ENCODE measurements at regions not wholly inside any gene's neighbourhood (a gene's known extent, or its start where the extent isn't known, plus 50 kb on each side); places are given as distances from the start of the nearest gene placed in this dataset.

DNA sequence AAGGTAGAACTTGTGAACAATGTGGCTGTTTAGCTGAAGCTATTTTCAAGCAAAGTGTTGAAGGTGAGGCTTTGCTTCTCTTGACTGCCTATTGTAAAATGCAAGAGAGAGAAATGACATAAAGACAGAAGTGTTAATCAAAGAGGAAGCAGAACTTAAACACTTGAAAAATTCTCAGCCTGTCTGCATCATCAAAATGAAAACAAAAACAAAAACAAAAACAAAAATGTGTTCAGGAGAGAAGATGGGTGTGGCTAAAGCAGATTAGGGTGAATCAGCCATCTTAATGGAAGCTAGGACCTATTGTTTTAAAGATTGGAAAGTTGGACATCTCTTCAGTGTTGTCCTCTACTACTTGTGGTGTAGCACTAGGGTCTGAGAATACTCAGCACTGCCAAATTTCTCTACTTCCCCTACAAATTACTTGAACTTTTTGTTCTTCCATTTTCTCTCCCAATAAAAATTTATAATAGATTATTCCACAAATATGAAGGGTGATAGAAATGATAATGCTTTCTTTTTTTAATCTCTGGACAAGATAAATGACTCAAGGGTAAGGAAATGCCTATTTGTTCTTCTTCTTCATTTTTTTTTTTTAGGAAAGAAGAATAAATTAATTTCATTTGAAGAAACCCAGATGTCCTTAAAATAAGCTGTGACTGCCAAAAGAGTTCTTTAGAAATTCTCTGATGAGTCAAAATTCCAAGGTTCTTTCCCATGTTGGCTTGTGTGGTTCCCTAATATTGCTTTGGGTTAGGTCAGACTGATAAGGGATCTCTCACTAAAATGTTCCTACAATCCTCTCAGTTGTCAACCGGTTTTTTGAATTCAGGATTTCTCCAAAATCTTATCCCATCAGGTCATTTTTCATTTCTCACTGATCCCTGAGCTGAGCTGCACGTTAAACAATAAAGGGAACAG is 571.2 kb upstream of the ZEB2 start:
- Mint-ChIP-seq H3K27ac (peak overlapping the region in 1 of 6 donors; percentile 2), H3K4me1 (peaks cover 4 to 5% of the 10 kb centered on the region in 2 donors), H3K27me3 (ENCODE audit: low read depth in 3 of 3) (no peaks in the 10 kb centered on the region), H3K4me3 (no peak overlapping the region), H3K36me3 (no peaks in the 10 kb centered on the region), H3K9me3 (no peaks in the 10 kb centered on the region)
- no peak for DNase-seq

DNA sequence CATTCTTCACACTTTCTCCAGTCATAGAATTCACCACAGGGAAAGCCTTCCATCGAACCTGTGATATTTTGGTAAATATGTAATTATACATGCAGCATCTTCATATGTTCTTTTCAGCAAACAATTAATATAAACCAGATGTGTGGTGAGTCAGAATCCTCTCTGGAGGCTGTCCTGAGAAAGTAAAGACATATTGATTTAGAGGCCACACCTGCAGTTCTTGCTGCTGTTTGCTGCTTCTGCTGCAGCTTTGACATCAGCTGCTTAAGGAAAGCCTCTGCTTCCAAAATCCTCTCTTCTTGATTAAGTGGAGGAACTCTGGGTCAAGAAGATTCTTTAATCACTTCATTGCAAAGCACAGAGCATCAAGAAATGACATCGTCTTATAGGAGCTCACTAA is 568.8 kb upstream of the ZEB2 start:
- no peak overlapping the region for H3K4me3 Mint-ChIP-seq
- H3K27me3 Mint-ChIP-seq (ENCODE audit: low read depth in 3 of 3) = no peaks in the 10 kb centered on the region
- H3K36me3 Mint-ChIP-seq = no peaks in the 10 kb centered on the region
- peaks cover 4 to 5% of the 10 kb centered on the region in 2 donors for H3K4me1 Mint-ChIP-seq
- H3K27ac Mint-ChIP-seq = no peak overlapping the region
- H3K9me3 Mint-ChIP-seq = no peaks in the 10 kb centered on the region
- DNase-seq = no peak

DNA sequence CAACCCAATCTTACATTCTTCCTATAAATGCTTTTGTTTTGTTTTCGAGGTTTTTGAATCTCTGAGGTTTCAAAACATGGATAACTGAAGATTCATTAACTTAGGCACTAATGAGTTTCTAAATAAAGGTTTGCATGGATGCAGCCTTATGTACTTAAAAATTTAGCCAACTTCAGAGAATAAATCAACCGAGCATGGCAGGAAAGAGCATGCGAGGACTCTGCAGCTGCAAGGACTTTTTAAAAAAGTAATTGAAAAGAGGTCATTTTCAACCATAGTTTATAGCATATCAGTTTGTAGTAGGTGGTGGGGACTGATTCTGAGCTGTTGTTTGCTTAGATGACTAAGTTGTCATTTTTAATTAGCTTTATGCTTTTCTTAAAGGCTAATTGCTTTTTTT is 567.0 kb upstream of the ZEB2 start:
- H3K27ac Mint-ChIP-seq = no peak overlapping the region

DNA sequence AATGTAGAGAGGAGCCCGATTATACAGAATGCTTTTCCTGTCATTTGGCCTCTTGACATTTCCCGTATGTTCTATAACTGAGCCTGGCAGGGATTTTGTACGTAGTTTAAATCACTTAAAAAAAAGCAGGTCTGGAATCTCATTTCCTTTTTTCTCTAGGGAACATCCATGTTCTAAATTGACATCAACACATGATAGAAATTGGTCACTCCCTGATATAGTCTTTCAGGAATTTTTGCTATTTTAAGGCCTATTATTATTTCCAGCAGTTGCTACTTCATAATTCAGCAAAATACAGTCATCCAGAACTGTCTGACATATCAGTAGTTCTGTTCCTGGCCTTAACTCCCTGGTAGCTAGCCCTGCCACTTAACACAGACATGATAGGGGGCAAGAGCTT is 565.7 kb upstream of the ZEB2 start:
- Mint-ChIP-seq H3K36me3 (peaks cover 0 to 4% (median 0%) of the 10 kb centered on the region in 3 donors), H3K4me1 (peaks cover 2% of the 10 kb centered on the region in 2 donors), H3K4me3 (no peak overlapping the region), H3K27ac (no peak overlapping the region), H3K27me3 (ENCODE audit: low read depth in 3 of 3) (no peaks in the 10 kb centered on the region), H3K9me3 (no peaks in the 10 kb centered on the region)
- no peak for DNase-seq

More for the DNA sequence above, 567.0 kb upstream of the ZEB2 start:
- no peaks in the 10 kb centered on the region for H3K9me3 Mint-ChIP-seq
- no peaks in the 10 kb centered on the region for H3K36me3 Mint-ChIP-seq
- DNase-seq = no peak
- H3K27me3 Mint-ChIP-seq (ENCODE audit: low read depth in 3 of 3) = no peaks in the 10 kb centered on the region
- H3K4me1 Mint-ChIP-seq = peaks cover 4 to 5% of the 10 kb centered on the region in 2 donors
- H3K4me3 Mint-ChIP-seq = no peak overlapping the region

DNA sequence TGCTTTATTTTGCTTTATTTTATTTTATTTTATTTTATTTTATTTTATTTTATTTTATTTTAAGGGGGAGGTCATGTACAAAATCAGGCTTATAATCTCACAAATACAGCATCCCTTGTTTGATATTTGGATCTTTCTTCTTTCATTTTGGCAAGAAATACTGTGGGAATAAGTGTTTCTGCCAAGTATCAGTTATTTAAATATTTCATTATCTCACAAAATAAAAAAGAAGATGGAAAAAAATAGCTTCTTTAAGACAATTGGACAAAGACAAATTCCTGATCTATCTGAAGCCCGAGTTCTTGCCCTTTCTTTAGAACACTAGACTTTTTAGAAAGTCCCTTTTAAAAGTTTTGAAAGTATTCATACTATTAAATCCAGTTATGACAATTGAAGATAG is 560.5 kb upstream of the ZEB2 start:
- peaks cover 0 to 1% (median 0%) of the 10 kb centered on the region in 6 donors for H3K9me3 Mint-ChIP-seq
- H3K27me3 Mint-ChIP-seq (ENCODE audit: low read depth in 3 of 3) = peaks cover 0 to 2% (median 0%) of the 10 kb centered on the region in 3 donors
- H3K4me3 Mint-ChIP-seq = no peak overlapping the region
- DNase-seq = no peak
- no peaks in the 10 kb centered on the region for H3K4me1 Mint-ChIP-seq
- H3K36me3 Mint-ChIP-seq = peaks cover 0 to 4% (median 0%) of the 10 kb centered on the region in 3 donors
- H3K27ac Mint-ChIP-seq = no peak overlapping the region

DNA sequence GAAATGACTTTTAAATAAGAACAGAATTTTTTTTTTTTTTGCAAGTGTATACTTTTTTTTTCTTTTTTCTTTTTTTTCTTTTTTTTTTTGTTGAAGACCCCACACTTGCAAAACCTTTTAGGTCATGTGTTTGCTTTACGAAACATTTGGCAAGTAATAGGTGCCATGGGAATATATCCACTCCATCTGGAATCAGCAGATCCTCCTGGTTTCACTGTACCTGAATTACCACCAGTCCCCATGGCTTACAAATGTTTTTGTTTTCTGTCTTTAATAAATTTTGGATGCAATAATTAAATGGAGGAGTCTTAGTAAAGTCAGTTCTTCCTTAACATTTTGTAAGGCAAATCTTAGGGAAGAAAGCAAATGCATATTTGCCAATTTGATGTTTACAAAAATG is 559.7 kb upstream of the ZEB2 start:
- Mint-ChIP-seq H3K27ac (no peak overlapping the region), H3K4me1 (no peaks in the 10 kb centered on the region), H3K27me3 (ENCODE audit: low read depth in 3 of 3) (peaks cover 0 to 4% (median 2%) of the 10 kb centered on the region in 3 donors), H3K36me3 (peaks cover 0 to 4% (median 0%) of the 10 kb centered on the region in 3 donors), H3K9me3 (peaks cover 0 to 1% (median 0%) of the 10 kb centered on the region in 6 donors), H3K4me3 (no peak overlapping the region)
- no peak for DNase-seq

DNA sequence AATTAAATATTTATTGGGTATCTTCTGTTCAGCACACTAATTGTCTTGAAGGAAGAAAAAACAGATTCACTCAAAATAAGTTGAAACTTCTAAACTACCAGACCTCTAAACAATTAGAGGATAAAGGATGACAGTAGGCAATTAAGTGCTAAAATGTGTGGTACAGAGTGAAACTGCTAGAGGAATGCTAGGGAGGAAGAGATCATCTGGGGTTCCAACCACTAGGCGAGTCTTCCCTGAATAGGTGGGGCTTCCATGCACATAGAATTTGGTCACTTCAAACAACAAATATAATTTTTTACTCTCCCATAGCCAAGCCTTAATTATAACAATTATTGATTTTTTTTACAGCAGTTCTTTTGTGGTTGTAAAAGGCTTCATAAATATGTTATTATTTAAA is 559.0 kb upstream of the ZEB2 start:
- Mint-ChIP-seq H3K4me1 (no peaks in the 10 kb centered on the region), H3K9me3 (peaks cover 0 to 1% (median 0%) of the 10 kb centered on the region in 6 donors), H3K27me3 (ENCODE audit: low read depth in 3 of 3) (peaks cover 0 to 4% (median 2%) of the 10 kb centered on the region in 3 donors), H3K36me3 (peaks cover 0 to 4% (median 0%) of the 10 kb centered on the region in 3 donors), H3K4me3 (no peak overlapping the region), H3K27ac (no peak overlapping the region)
- no peak for DNase-seq

DNA sequence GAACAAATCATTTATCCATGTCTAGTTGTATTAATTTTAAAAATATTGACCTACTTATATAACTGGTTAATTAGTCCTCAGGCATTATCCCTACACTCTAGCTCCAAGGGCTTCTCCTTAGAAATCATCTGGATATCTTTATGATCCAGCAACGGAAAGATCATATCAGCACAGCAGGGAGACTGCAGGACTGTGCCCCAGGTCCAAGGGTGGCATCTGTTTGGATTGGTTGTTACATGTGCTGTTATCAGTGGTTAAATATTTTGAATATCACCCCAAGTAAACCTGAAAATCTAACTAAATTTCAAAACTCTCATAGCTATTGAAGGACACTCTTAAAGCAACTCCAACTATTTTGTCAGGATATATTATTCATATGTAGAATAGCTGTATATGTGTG is 556.2 kb upstream of the ZEB2 start:
- Mint-ChIP-seq H3K9me3 (peaks cover 0 to 1% (median 0%) of the 10 kb centered on the region in 6 donors), H3K27ac (no peak overlapping the region), H3K4me3 (no peak overlapping the region), H3K4me1 (no peaks in the 10 kb centered on the region), H3K36me3 (peaks cover 0 to 4% (median 0%) of the 10 kb centered on the region in 3 donors), H3K27me3 (ENCODE audit: low read depth in 3 of 3) (peaks cover 1 to 4% (median 2%) of the 10 kb centered on the region in 3 donors)
- no peak for DNase-seq

DNA sequence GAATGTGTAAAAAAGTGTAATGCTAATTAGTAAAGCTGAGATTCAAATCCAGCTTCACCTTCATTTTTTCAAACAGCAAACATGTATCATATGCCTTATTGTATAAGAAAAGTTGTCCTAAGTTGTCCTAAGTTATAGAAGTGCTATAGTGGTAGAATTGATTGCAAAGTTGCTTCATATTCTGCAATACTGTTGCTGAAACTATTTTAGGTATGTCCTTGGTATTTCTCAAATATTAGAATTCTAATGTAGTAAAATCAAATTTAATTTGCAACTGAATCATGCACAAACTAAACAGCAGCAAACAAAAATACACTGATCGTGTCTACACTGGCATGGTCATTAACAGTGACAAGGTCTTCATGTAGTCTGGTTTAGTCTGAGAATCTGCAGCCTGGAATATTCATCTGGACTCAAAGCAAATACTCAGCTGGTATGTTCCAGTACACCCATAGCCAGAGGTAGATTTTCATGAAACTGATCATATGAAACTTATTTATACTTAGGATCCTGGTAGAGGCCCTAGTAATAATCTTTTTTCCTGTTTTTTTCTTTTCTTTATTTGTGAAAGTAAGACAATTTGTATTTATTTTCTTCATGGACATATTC is 555.6 kb upstream of the ZEB2 start:
- Mint-ChIP-seq H3K27me3 (ENCODE audit: low read depth in 3 of 3) (peaks cover 1 to 4% (median 2%) of the 10 kb centered on the region in 3 donors), H3K4me3 (no peak overlapping the region), H3K4me1 (no peaks in the 10 kb centered on the region), H3K27ac (no peak overlapping the region), H3K36me3 (no peaks in the 10 kb centered on the region), H3K9me3 (peaks cover 0 to 1% (median 0%) of the 10 kb centered on the region in 6 donors)
- DNase-seq = no peak

DNA sequence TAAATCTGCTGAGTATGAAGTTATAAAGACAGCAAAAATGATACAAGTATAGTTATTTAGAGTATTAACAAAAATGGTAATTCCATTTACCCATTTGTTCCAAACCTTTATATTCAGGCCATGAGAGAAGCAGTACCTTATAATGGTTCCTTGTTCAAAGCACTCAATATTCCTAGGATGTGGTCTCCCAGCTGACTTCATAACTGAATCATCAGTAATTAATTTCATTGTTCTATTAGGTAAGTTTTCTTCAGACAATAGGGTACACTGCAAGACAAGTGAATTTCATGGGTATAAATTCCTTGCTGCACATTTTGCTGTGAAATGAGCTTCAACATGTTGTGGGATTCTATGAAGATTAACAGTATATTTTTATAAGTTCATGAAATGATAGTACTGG is 550.8 kb upstream of the ZEB2 start:
- DNase-seq = no peak
- no peaks in the 10 kb centered on the region for H3K4me1 Mint-ChIP-seq
- no peak overlapping the region for H3K27ac Mint-ChIP-seq
- peaks cover 0 to 4% (median 0%) of the 10 kb centered on the region in 6 donors for H3K9me3 Mint-ChIP-seq
- H3K4me3 Mint-ChIP-seq = no peak overlapping the region
- peaks cover 0 to 4% (median 0%) of the 10 kb centered on the region in 3 donors for H3K36me3 Mint-ChIP-seq
- peaks cover 1 to 4% (median 3%) of the 10 kb centered on the region in 3 donors for H3K27me3 Mint-ChIP-seq (ENCODE audit: low read depth in 3 of 3)

DNA sequence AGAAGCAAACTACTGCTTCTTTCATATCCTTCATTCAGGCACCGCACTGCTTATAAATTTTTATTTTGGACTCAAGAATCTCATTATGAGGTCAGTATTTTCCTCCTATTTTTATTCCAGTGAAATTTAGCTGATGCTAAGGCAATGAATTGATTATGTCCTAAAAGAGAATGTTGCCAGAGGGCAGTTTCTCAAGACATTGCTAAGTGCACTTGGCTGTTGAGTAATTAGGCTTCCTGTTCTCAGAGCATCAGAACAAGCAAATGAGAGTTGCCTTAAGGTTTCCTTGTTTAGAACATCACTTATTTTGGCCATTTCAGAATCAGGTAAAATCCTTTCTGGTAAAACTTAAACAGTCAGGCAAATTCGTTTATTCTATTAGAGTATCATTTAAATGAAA is 548.6 kb upstream of the ZEB2 start:
- Mint-ChIP-seq H3K36me3 (peaks cover 0 to 4% (median 0%) of the 10 kb centered on the region in 3 donors), H3K27me3 (ENCODE audit: low read depth in 3 of 3) (peaks cover 0 to 3% (median 1%) of the 10 kb centered on the region in 3 donors)

DNA sequence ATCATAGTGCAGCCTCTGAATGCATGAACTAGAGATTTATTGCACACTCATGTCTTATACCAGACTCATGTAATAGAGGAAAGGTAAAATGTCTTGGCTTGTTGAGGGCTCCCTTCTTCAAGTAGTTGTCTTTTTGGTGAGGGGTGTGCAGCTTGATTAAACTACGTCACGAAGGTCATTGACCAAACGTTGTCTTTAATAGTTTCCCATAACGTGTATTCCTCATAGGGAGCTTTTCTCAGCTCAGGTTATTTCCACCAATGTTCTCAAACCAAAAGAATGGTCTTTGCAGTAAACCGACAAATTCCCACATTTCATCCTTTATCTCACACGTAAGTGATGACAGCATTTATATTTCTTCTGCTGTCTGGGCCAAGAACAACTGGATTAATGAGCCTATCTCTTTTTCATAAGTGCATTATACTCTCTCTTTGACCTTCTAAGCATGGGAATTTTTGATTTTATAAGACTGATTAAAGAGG is 547.7 kb upstream of the ZEB2 start:
- Mint-ChIP-seq H3K36me3 (peaks cover 0 to 4% (median 0%) of the 10 kb centered on the region in 3 donors), H3K4me1 (no peaks in the 10 kb centered on the region), H3K9me3 (peaks cover 0 to 4% (median 0%) of the 10 kb centered on the region in 6 donors), H3K27ac (no peak overlapping the region), H3K27me3 (ENCODE audit: low read depth in 3 of 3) (peaks cover 0 to 3% (median 1%) of the 10 kb centered on the region in 3 donors), H3K4me3 (no peak overlapping the region)
- DNase-seq = no peak

More for the DNA sequence above, 548.6 kb upstream of the ZEB2 start:
- Mint-ChIP-seq H3K9me3 (peaks cover 0 to 4% (median 0%) of the 10 kb centered on the region in 6 donors), H3K4me3 (no peak overlapping the region), H3K27ac (no peak overlapping the region), H3K4me1 (no peaks in the 10 kb centered on the region)
- no peak for DNase-seq

DNA sequence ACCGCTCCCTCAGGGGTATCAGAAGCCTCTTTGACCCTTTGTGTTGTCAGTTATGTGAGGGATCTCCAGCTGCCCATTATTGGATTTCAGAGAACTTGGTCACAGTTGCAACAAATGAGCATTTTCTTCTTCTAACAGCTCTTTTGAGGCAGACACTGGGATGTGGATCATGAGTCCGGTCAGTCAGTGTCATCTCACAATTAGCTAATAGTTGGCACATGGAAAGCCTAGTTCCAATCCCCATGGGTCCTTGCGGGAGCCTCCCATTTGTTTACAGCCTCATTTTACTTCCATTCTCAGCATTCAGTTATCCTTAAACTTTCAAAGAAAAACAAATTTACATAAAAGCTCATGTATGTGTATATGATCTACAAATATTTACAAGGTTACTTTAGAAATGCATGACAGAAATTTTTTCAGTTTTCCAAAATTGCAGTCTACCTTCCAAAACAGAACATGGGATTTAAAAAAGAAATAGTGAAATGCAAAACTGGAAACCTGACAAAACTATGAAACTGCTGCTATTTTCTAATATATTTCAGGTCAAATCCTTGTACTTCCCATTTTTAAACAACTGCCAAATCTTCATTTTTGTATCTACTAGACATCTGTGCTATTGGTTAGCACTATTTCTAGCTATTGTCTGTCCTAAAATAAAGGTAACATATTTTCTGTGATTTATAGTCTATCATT is 547.1 kb upstream of the ZEB2 start:
- H3K9me3 Mint-ChIP-seq = peaks cover 0 to 4% (median 0%) of the 10 kb centered on the region in 6 donors
- H3K27me3 Mint-ChIP-seq (ENCODE audit: low read depth in 3 of 3) = peaks cover 0 to 3% (median 1%) of the 10 kb centered on the region in 3 donors
- no peak overlapping the region for H3K4me3 Mint-ChIP-seq
- no peak overlapping the region for H3K27ac Mint-ChIP-seq
- no peak for DNase-seq
- H3K36me3 Mint-ChIP-seq = peaks cover 0 to 4% (median 0%) of the 10 kb centered on the region in 3 donors
- no peaks in the 10 kb centered on the region for H3K4me1 Mint-ChIP-seq
